ENCODE measurements at regions not wholly inside any gene's neighbourhood (a gene's known extent, or its start where the extent isn't known, plus 50 kb on each side); places are given as distances from the start of the nearest gene placed in this dataset.

- TF ChIP-seq CTCF (IDR thresholded peaks at IDR 0.05): no peak
- DNase-seq (ENCODE audit: low spot score) (no peak), ATAC-seq (ENCODE audit: low FRiP score) (no peak)
Measured at GRCh38 chr13:61706899-61707298, 291.2 kb upstream of the PCDH20 start.

GRCh38 chr13:61700620-61701019, 285.0 kb upstream of the PCDH20 start:
- DNase-seq (ENCODE audit: low spot score): no peak
- no peak for TF ChIP-seq CTCF (IDR thresholded peaks at IDR 0.05)
- no peak for ATAC-seq (ENCODE audit: low FRiP score)

- ATAC-seq (ENCODE audit: low FRiP score): no peak
- TF ChIP-seq CTCF (IDR thresholded peaks at IDR 0.05): no peak
- no peak for DNase-seq (ENCODE audit: low spot score)
Measured at GRCh38 chr13:61700181-61700580, 284.5 kb upstream of the PCDH20 start.

GRCh38 chr13:61696676-61697075, 281.0 kb upstream of the PCDH20 start:
- no peak for DNase-seq (ENCODE audit: low spot score)
- TF ChIP-seq CTCF (IDR thresholded peaks at IDR 0.05): no peak
- ATAC-seq (ENCODE audit: low FRiP score): no peak

GRCh38 chr13:61695147-61695546, 279.5 kb upstream of the PCDH20 start:
- no peak for TF ChIP-seq CTCF (IDR thresholded peaks at IDR 0.05)
- no peak for ATAC-seq (ENCODE audit: low FRiP score)
- DNase-seq (ENCODE audit: low spot score): no peak

- no peak for TF ChIP-seq CTCF (IDR thresholded peaks at IDR 0.05)
- ATAC-seq (ENCODE audit: low FRiP score): no peak
- DNase-seq (ENCODE audit: low spot score): no peak
Measured at GRCh38 chr13:61692691-61693090, 277.0 kb upstream of the PCDH20 start.

GRCh38 chr13:61685682-61686012, 270.0 kb upstream of the PCDH20 start:
- TF ChIP-seq CTCF (IDR thresholded peaks at IDR 0.05): no peak
- ATAC-seq (ENCODE audit: low FRiP score) (no peak), DNase-seq (ENCODE audit: low spot score) (no peak)

Measured in omental fat pad (tissue), 3 donors.